ENCODE measurements at regions not wholly inside any gene's neighbourhood (a gene's known extent, or its start where the extent isn't known, plus 50 kb on each side); places are given as distances from the start of the nearest gene placed in this dataset.

GRCh38 chr17:63138713-63139112 is 172.7 kb downstream of the TANC2 start:
- TF ChIP-seq CTCF (IDR thresholded peaks at IDR 0.05; ENCODE audit: low read depth, low read length, poor library complexity, severe bottlenecking) (no peak), EZH2phosphoT487 (IDR thresholded peaks at IDR 0.05; ENCODE audit: borderline replicate concordance, low read length) (no peak)
